K562 (cell line): ENCODE measurements at regions not wholly inside any gene's neighbourhood (a gene's known extent, or its start where the extent isn't known, plus 50 kb on each side); places are given as distances from the start of the nearest gene placed in this dataset.

Experiments used
- ATAC-seq: fragments of 200-7000 bp; cut with Tn5 transposase; 3 replicates; pipeline ENCODE4 v1.9.1; 2020; ENCODE audit warnings: moderate library complexity
- BruUV-seq: library from RNA; stranded (reverse); fragments of 400-500 nt; replicated peaks from 2 replicates; lab custom pipeline; 2021; lab: Mats Ljungman, UMichigan
- CTCF ChIA-PET: fragments of 300-600 bp; formaldehyde crosslinking; extraction: SDS; loops from one replicate; lab custom pipeline; 2021; ENCODE audit warnings: low intra/inter-chr PET ratio; lab: Yijun Ruan, JAX
- POLR2A ChIA-PET: fragments of 300-600, 350-650 bp; sonication (Branson Sonifier 250); formaldehyde crosslinking; extraction: SDS; loops from one replicate; lab custom pipeline; 2021; ENCODE audit warnings: antibody characterized with exemption, inconsistent platforms; lab: Yijun Ruan, JAX
- DNase-seq, 4 experiments: peaks; one replicate each; pipeline versions ENCODE4 v3.0.0 to v3.0.0-alpha.2; 2011 to 2018; ENCODE audit warnings: low spot score in 3 of 4, mixed read lengths in 3 of 4; ENCODE audit errors: extremely low read depth in 1 of 4
- FAIRE-seq: peaks from 2 replicates; lab custom pipeline; 2011; peaks lifted over from hg19 to GRCh38; lab: Jason Lieb, UNC
- H2AFZ ChIP-seq: 2 replicates; pipeline ENCODE4 v1.6.0; 2011; ENCODE audit warnings: low read depth, low read length, control low read depth, inconsistent platforms
- H3K27ac ChIP-seq: fragments of 200-600 bp; 3 replicates; pipeline ENCODE4 v1.8.0; 2011; ENCODE audit warnings: low read depth, mild to moderate bottlenecking, control low read depth, inconsistent platforms, low read length, moderate library complexity, mixed read lengths; ENCODE audit errors: extremely low read depth
- H3K27me3 ChIP-seq, 2 experiments: fragments of 300-600 bp in 1 of 2; 2 replicates in 1 of 2; 3 replicates in 1 of 2; pipeline versions ENCODE4 v1.6.0 to v1.8.0; 2011; ENCODE audit warnings: inconsistent platforms in 2 of 2, low read length in 2 of 2, mild to moderate bottlenecking in 1 of 2, mixed read lengths in 1 of 2, moderate library complexity in 1 of 2; ENCODE audit not compliant: control insufficient read depth in 2 of 2, insufficient read depth in 2 of 2
- H3K36me3 ChIP-seq: fragments of 300-600 bp; 3 replicates; pipeline ENCODE4 v1.8.0; 2011; ENCODE audit warnings: mild to moderate bottlenecking, low read length, inconsistent platforms; ENCODE audit not compliant: control insufficient read depth, insufficient read depth
- H3K4me1 ChIP-seq, 2 experiments: fragments of 200-600 bp in 1 of 2; replicated peaks in 1 of 2; 2 replicates in 1 of 2; 3 replicates in 1 of 2; pipeline versions ENCODE4 v1.5.1 to v1.8.0; 2011; ENCODE audit warnings: inconsistent platforms in 2 of 2, low read length in 2 of 2, mild to moderate bottlenecking in 1 of 2, mixed read lengths in 1 of 2, moderate library complexity in 1 of 2; ENCODE audit not compliant: control insufficient read depth in 2 of 2, insufficient read depth in 2 of 2
- H3K4me2 ChIP-seq: 2 replicates; pipeline ENCODE4 v1.6.1; 2011; ENCODE audit warnings: low read length, control low read depth, inconsistent platforms, mixed read lengths; ENCODE audit not compliant: insufficient read depth
- H3K4me3 ChIP-seq: fragments of 200-600 bp; sonication (generic), shearing (Covaris generic); 2 replicates; pipeline ENCODE4 v1.5.1; 2016; ENCODE audit warnings: control low read depth, inconsistent platforms
- H3K79me2 ChIP-seq: fragments of 200-600 bp; 3 replicates; pipeline ENCODE4 v1.8.0; 2011; ENCODE audit warnings: low read length, inconsistent platforms; ENCODE audit not compliant: control insufficient read depth, insufficient read depth
- H3K9ac ChIP-seq, 2 experiments: 2 replicates each; pipeline versions ENCODE4 v1.6.0 to v1.6.1; 2011; ENCODE audit warnings: low read depth in 2 of 2, low read length in 2 of 2, control low read depth in 1 of 2, inconsistent platforms in 1 of 2, mild to moderate bottlenecking in 1 of 2, mixed read lengths in 1 of 2; ENCODE audit not compliant: insufficient read depth in 1 of 2
- H3K9me1 ChIP-seq: one replicate; pipeline ENCODE4 v1.6.0; 2011; ENCODE audit warnings: inconsistent platforms, mild to moderate bottlenecking, low read length, moderate library complexity; ENCODE audit not compliant: control insufficient read depth, insufficient read depth
- H3K9me3 ChIP-seq: replicated peaks from 2 replicates; pipeline ENCODE4 v1.5.1; 2011; ENCODE audit warnings: low read depth, low read length, inconsistent platforms; ENCODE audit not compliant: control insufficient read depth, insufficient read depth
- H4K20me1 ChIP-seq: replicated peaks from 2 replicates; pipeline ENCODE4 v1.6.1; 2011; ENCODE audit warnings: low read length, inconsistent platforms, mixed read lengths; ENCODE audit not compliant: control insufficient read depth, insufficient read depth
- CUX1 ChIP-seq: fragments of 200-800 bp; sonication (Bioruptor generic); IDR thresholded peaks from 2 replicates; pipeline ENCODE4 v1.6.1; 2016; ENCODE audit warnings: missing genetic modification characterization, missing compliant biosample characterization
- DACH1 ChIP-seq: fragments of 450-650 bp; IDR thresholded peaks from 2 replicates; pipeline ENCODE4 v1.6.1; 2018; ENCODE audit not compliant: partially characterized antibody
- NFIC ChIP-seq: fragments of 450-650 bp; IDR thresholded peaks from 2 replicates; pipeline ENCODE4 v1.6.1; 2017; ENCODE audit warnings: mild to moderate bottlenecking, inconsistent platforms
- SREBF2 ChIP-seq: sonication (generic); formaldehyde crosslinking; IDR thresholded peaks from 2 replicates; pipeline ENCODE4 v1.4.0; 2020; ENCODE audit warnings: mild to moderate bottlenecking, missing genetic modification reagents
- ZNF407 ChIP-seq: fragments of 450-650 bp; IDR thresholded peaks from 2 replicates; pipeline ENCODE4 v1.6.1; 2016; ENCODE audit warnings: low read depth
- ZNF668 ChIP-seq: fragments of 250-450 bp; sonication (Bioruptor Pico); IDR thresholded peaks from 2 replicates; pipeline ENCODE4 v1.8.0; 2022; ENCODE audit warnings: mild to moderate bottlenecking, inconsistent platforms
- WGBS: fragments of 100-300 bp; shearing (Covaris generic); methylation state at CpG from one replicate; pipeline ENCODE4 v1.1.6; 2016; ENCODE audit warnings: low coverage, mixed read lengths; ENCODE audit not compliant: insufficient coverage; ENCODE audit errors: missing lambda C conversion rate; 5-methylcytosine and 5-hydroxymethylcytosine counted together
- in situ Hi-C: fragments of 300-500 bp; cut with MboI; formaldehyde crosslinking; loops from 4 replicates; pipeline ENCODE4 v1.15.0; 2018; ENCODE audit warnings: inconsistent platforms, mixed read lengths
- intact Hi-C: fragments of 100-400 bp; cut with micrococcal nuclease; formaldehyde crosslinking; loops from 2 replicates; pipeline ENCODE4 v1.14.2; 2022

- 2% methylated on average over 3 of the region's 3 CpGs for WGBS
- no peak for FAIRE-seq
- in situ Hi-C loops, result no loop called here
- Histone ChIP-seq H3K79me2 (no peaks in the 10 kb centered on the region), H3K27me3 (no peaks in the 10 kb centered on the region), H3K4me3 (no peak overlapping the region), H3K27ac (no peak overlapping the region), H3K4me2 (no peak overlapping the region), H3K9me3 (no peaks in the 10 kb centered on the region), H4K20me1 (no peaks in the 10 kb centered on the region), H2AFZ (no peak overlapping the region), H3K36me3 (no peaks in the 10 kb centered on the region), H3K9ac (no peak overlapping the region), H3K4me1 (no peaks in the 10 kb centered on the region), H3K9me1 (no peaks in the 10 kb centered on the region)
- ChIA-PET POLR2A (no interaction called here), CTCF (no interaction called here)
- ATAC-seq, result no peak
- DNase-seq, result peak in 1 of 4 experiments; percentile 1
- intact Hi-C loops, result no loop called here
- no TSS peak for BruUV-seq
- no peak for TF ChIP-seq NFIC
- TF ChIP-seq ZNF407, result no peak
- TF ChIP-seq SREBF2 (CRISPR knock-in tag), result no peak
- no peak for TF ChIP-seq DACH1
- TF ChIP-seq ZNF668, result no peak
- no peak for TF ChIP-seq CUX1 (CRISPR knock-in tag)
Observed at GRCh38 chr4:125762537-125762936, 447.8 kb downstream of the FAT4 start.
